CD4-positive, alpha-beta T cell treated with Interleukin-10 for 1 hour (primary cell): ENCODE measurements at regions not wholly inside any gene's neighbourhood (a gene's known extent, or its start where the extent isn't known, plus 50 kb on each side); places are given as distances from the start of the nearest gene placed in this dataset.
"Not testable (repeated sequence)": the region's sequence is repeated elsewhere in the genome, so short reads cannot be mapped to it uniquely, and the experiment has no call there.

Experiments used
- DNase-seq: peaks from one replicate; pipeline ENCODE4 v3.0.0-alpha.2; 2020

GRCh38 chr7:55261386-55261770, 103.8 kb upstream of the LANCL2 start:
- no peak for DNase-seq

DNA sequence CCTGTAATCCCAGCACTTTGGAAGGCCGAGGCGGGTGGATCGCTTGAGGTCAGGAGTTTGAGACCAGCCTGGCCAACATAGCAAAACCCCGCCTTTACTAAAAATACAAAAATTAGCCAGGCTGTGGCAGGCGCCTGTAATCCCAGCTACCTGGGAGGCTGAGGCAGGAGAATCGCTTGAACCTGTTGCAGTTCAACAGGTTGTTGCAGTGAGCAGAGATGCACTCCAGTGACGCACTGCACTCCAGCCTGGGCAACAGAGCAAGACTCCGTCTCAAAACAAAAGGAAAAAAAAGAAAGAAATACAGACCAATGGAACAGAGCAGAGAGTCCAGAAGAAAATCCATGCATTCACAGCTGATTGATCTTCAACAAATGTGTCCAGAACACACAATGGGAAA, 99.8 kb upstream of the LANCL2 start:
- not testable (repeated sequence) for DNase-seq

DNA sequence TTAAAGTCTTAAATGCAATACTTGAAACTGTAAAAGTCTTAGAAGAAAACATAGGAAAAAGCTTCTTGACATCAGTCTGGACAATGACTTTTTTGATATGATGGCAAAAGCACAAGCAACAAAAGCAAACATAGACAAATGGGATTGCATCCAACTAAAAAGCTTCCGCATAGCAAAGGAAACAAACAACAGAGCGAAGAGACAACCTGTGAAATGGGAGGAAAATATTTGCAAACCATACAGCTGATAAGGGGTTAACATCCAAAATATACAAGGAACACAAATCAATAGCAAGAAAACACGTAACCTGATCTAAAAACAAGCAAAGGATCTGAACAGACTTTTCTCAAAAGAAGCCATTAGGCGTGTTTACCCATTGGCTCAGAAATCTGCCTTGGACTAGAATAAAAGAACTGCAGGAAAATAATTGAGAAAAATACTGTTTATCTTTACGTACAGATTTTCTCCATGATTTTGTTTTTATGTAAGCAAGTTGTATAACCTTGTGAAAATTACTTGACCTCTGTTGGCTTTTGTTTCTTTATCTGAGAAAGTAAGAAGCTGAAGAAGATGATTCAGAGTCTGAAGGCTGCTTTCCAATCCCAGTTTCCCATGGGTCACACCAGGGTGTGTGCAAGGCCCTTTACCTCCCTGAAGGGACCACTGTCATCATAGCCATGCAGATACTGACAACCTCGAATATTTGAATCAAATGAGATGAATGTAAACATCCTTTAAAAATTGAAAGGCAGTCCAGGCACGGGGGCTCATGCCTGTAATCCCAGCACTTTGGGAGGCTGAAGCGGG, 99.1 kb upstream of the LANCL2 start:
- no peak for DNase-seq

DNA sequence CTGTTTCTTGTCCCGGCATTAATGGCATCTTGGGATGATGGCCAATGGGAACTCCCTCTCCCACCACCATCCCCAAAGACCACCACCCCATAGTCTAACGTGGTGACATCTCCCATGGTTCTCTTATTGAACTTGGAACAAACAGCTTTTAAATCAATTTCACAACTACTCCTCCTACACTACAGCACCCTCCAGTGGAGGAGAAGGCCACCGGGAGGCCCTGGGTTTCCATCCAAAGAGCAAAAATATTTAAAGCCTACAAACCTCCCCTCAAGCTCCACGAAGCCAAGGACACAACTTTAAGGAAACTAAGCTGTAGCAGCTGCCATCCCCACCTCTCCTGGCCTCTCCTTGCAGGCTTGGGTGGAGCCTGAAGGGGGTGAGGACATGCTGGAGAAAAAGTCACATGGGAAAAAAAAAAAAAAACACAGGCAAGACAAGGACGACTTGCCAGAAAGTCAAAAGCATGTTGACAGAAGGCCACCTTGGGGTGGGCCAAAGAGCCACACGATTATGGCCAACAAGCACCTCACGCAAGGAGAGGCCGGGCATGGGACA, 94.0 kb upstream of the LANCL2 start:
- DNase-seq, result no peak

GRCh38 chr7:55271661-55272060, 93.5 kb upstream of the LANCL2 start:
- DNase-seq, result no peak

DNA sequence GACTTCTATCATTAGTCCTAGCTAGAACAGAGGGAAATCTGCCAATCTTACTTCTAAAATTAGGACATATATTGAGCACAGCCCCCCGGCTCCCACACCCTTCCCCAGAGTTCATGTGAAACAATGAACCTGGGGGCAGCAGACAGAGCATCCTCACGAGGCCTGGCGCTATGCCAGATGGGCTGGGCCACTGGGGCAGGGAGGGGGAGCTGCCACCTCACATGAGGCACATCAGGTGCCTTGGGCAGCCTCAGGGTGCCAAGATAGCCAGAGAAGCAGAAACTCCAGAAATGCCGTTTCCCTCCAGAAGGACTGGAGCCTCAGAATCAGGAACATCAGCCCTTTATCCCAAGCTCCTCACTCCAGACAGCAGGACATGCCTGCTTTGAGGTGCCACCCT, 92.8 kb upstream of the LANCL2 start:
- no peak for DNase-seq

DNA sequence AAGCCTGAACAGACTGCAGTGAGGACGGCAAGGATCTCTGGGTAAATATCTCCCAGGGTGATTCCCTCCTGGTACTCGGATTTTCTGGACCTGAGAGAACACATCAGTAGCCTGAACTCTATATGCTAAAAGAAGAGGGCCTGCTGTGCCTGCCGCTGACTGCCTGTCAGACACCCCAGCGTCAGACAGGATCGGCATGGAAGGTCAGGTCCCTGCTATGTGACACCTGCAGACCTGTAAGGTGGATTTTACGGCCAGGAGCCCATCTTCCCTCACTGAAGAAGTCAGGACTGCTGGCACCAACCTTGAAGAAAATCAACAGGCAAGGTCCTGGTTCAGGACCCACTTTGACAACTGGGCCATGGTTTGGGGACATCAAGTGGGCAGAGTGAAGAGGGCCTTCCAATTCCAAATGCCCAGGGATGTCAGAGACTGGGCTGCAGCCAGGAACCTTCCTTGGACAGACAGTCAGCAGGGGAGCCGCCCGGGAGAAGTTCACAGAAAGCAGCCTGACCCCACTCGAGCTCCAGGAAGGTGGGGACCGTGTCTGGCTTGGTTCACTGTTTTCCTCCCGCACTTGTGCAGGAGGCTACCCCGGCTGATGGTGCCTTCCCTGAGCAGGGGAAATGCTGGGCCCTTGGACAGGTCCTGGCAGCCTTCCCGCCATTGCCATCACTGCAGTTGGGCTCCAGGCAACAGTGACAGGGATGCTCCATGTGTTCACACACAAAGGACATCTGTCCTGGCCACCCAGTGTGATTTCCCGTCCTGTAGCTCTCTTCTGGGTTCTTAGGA, 91.8 kb upstream of the LANCL2 start:
- no peak for DNase-seq

DNA sequence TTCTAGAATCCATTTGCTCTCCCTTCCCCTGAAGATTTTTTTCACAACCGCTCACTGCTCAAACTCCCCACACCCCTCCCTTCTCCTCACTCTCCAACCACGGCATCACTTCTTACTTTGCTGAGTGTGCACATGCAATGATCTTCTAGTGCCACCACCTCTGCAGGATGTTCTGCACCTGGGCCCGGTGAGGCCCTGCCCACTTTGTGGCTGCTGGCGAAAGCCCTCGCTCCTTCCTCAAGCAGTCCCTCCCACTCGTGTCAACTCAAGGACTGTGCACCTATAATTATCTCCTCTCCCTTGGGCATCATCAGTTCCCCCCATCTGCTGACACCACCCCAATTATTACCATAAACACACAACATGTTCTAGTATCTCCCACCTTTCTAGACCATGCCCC, 91.0 kb upstream of the LANCL2 start:
- no peak for DNase-seq

- DNase-seq, result no peak
These were observed 89.6 kb upstream of the LANCL2 start for GRCh38 chr7:55275291-55276200.

- no peak for DNase-seq
These were observed 88.4 kb upstream of the LANCL2 start for GRCh38 chr7:55276572-55277295.

GRCh38 chr7:55277916-55278315, 87.2 kb upstream of the LANCL2 start:
- no peak for DNase-seq

DNA sequence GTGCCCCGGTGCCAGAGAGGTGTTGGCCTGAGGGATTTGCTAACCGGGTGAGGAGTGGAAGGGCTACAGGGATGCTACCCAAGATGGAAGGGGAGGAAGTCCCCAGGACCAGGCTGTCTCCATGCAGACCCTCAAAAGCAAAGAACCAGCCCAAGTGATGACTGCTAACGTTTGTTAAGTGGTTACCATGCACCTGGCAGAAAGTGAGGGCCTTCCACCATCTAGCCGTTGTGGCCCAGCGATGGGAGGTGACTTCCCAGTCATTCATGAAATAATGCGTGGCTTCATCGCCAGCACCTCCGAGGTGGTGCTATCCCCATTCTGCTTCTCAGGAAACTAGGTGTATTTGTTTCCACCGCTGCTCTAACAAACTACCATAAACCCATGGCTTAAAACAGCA, 86.8 kb upstream of the LANCL2 start:
- no peak for DNase-seq

DNA sequence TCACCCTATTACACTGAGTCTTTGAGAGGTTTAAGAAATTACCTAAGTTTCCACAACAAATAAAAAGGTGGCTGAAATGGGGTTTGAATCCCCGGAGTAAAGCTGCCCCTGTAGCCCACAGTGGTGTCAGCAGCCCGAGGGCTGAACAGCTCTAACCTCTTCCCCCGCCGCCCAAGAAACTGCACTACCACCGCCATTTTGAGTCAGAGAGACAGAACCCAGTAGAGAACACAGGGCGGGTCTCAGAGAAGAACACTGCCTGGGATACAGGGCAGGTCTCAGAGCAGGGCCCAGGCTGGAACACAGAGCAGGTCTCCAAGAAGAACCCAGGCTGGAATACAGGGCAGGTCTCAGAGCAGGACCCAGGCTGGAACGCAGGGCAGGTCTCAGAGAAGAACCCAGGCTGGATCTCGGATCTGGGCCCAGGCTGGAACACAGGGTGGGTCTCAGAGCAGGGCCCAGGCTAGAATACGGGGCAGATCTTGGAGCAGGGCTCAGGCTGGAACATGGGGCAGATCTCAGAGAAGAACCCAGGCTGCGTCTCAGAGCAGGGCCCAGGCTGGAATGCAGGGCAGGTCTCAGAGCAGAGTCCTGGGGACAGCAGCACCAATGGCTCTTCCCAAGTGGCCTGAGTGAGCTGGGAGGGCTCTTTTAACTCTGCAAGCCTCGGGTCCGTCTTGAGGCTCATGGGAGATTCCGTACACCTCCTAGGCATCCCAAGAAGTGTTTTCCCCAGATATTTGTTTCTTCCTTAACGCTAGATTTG, 85.9 kb upstream of the LANCL2 start:
- DNase-seq, result no peak

DNA sequence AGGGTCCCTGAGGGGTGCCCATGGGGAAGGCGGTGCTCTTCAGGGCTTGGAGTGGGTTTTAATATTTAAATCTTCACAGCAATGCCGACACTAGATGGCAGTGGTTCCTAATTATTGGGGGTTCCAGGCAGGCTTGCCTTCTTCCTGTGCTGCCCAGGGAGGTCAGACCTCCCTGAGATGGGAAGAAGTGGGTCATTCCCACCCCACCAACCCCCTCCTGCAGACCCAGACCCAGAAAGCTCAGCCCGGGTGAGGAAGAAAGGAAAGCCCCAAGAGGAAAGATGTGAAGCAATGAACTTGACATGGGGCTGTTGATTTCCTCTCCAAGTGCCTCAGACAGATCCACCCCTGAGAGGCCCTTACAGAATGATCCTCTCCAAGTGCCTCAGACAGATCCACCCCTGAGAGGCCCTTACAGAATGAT, 85.1 kb upstream of the LANCL2 start:
- peak; percentile 76 for DNase-seq

DNA sequence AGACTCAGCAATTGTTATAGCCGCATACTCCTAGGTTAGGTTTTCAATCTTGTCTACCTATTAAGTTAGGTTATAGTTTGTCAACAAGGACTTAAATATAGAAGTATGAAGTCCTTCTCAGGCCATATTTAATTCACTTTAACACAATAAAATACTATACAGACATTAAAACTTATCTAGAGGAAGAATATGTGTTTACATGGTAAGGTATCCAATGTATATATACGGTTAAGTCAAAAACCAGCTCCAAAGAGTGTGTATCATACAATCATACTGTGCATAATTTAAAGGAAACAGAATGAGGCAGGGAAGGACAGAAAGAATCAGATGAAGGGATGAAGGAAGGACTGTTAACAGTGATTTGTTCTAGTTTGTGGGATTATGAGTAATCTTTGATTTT, 79.5 kb upstream of the LANCL2 start:
- no peak for DNase-seq

- DNase-seq, result no peak
These were observed 78.5 kb upstream of the LANCL2 start for GRCh38 chr7:55286666-55287065.

GRCh38 chr7:55288070-55288824, 76.9 kb upstream of the LANCL2 start:
- no peak for DNase-seq

DNA sequence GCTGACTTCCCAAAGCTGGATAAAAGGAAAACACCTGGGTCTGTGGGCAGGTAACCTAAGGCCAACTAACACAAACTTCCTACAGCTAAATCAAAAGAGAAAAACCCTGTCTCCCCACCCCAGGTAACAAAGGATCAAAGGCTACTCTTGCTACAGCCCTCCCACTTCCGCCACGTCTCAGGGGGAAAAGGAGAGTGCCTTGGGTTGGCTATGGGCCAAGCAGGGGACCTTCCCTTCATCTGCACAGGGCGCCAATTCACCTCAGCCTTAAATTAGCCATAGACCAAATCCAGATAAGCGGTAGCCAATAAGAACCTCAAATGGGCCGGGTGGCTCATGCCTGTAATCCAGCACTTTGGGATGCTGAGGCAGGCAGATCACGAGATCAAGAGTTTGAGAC, 69.1 kb upstream of the LANCL2 start:
- DNase-seq, result no peak

DNA sequence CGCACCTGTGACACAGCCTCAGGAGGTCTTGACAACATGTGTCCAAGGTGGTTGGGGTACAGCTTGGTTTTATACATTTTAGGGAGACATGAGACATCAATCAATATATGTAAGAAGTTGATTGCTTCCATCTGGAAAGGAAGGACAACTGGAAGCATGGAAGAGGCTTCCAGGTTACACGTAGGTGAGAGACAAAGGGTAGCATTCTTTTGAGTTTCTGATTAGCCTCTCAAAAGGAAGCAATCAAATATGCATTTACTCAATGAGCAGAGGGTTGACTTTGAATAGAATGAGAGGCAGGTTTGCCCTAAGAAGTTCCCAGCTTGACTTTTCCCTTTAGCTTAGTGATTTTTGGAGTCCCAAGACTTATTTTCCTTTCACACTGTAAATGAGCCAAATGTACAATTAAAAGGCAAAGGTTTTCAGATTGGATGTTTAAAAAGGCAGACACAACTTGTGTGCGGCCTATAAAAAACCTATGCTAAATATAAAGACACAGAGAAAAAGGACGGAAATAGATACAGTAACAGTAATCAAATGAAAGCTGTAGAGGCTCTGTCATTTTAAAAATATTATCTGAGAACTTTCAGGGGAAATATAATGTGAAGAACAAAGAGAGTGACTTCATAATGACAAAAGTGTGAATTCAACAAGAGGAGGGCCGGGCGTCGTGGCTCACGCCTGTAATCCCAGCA, 65.7 kb upstream of the LANCL2 start:
- no peak for DNase-seq

- no peak for DNase-seq
These were observed 61.9 kb upstream of the LANCL2 start for GRCh38 chr7:55303220-55303619.
